ENCODE measurements at regions not wholly inside any gene's neighbourhood (a gene's known extent, or its start where the extent isn't known, plus 50 kb on each side); places are given as distances from the start of the nearest gene placed in this dataset.

GRCh38 chr22:49369726-49370626 lies 457.7 kb downstream of the BRD1 start:
- Histone ChIP-seq H3K4me3 (ENCODE audit: low read depth, low read length) (no peak overlapping the region), H3K27me3 (ENCODE audit: control insufficient read depth, insufficient read depth, low read length) (no peaks in the 10 kb centered on the region), H3K36me3 (ENCODE audit: control insufficient read depth, insufficient read depth, low read length) (no peaks in the 10 kb centered on the region)
- ChIA-PET POLR2A (interaction anchor here (0.6 kb wide), 1 partner anchor 485 kb away, joined by 4 read pairs; no protein-coding TSS in a partner anchor), CTCF (no interaction called here)
- no peak for DNase-seq (ENCODE audit: low read depth)
- TF ChIP-seq CTCF (IDR thresholded peaks at IDR 0.05; ENCODE audit: insufficient read depth, low read depth, low read length): no peak

DNA sequence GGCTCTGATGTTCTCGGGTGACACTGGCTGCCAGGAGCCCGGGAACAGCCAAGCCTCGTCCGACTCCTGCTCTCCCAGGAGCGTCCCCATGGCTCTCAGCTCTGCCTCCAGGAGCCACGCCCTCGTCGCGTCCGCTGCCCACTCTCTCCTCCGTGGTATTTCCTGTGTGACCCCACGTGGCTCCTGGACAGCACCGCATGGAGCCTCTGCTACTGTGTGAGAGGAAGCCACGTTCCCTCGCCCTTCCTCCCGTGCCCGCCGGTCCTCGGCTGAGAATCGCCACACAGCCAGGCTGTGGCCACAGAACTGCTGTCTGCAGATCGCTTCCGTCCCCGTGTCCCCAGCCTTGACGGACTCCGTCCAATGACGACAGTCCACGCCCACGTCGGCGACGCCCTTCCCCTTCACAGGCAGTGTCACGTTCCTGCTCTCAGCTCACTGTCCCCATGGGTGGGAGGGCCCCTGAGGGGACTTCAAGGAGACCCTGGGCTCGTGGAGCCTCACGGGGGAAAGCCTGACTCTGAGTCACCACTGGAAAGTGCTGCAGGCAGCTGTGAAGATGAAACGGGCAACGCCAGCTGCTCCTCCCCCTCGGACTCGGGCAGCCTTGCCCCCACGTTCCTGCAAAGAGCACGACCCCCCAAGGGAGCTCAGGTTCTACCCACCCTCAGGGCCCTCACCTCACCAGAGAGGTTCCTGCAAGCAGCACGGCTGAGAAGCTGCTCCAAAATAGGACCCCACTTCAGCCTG lies 458.5 kb downstream of the BRD1 start:
- Histone ChIP-seq H3K4me3 (ENCODE audit: low read depth, low read length) (no peak overlapping the region), H3K36me3 (ENCODE audit: control insufficient read depth, insufficient read depth, low read length) (no peaks in the 10 kb centered on the region), H3K27me3 (ENCODE audit: control insufficient read depth, insufficient read depth, low read length) (no peaks in the 10 kb centered on the region)
- DNase-seq (ENCODE audit: low read depth): no peak
- CTCF ChIA-PET: no interaction called here
- POLR2A ChIA-PET: interaction anchor here (0.6 kb wide), 1 partner anchor 486 kb away, joined by 4 read pairs; no protein-coding TSS in a partner anchor
- TF ChIP-seq CTCF (IDR thresholded peaks at IDR 0.05; ENCODE audit: insufficient read depth, low read depth, low read length): no peak

DNA sequence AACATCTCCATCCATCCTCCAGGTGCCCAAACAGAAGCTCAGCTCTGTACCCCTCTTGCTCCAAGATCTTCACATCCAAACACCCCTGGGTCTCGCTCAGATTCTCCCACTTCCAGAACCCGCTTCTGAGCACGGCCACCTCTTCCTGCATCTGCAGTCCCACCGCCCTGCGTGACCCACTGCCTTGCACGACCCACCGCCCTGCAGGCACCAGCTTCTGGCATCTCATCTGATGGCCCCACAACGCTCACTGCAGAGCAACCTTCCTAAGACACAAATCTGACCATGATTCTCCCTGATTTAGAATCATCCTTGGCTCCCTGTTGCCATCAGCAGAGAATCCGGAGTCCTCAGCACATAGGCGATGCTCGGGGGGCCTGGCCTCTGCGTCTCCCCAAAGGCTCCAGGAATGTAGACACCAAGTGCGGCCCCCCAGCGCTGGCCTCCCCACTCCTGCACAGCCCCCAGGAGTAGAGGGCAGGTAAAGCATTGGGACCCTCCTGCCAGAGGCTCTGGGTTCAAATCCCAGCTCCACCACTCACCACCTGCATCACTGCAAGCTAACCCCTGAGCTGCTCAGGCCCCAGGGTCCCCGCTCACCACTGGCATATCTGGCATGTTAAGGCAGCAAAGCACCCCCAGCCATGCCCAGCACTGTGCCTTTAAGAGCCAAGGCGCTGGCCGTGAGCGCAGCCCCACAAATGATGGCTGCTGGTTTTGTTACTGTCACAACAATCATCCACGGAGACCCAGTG lies 459.3 kb downstream of the BRD1 start:
- Histone ChIP-seq H3K27me3 (ENCODE audit: control insufficient read depth, insufficient read depth, low read length) (no peaks in the 10 kb centered on the region), H3K36me3 (ENCODE audit: control insufficient read depth, insufficient read depth, low read length) (no peaks in the 10 kb centered on the region), H3K4me3 (ENCODE audit: low read depth, low read length) (no peak overlapping the region)
- ChIA-PET CTCF (no interaction called here), POLR2A (no interaction called here)
- no peak for TF ChIP-seq CTCF (IDR thresholded peaks at IDR 0.05; ENCODE audit: insufficient read depth, low read depth, low read length)
- no peak for DNase-seq (ENCODE audit: low read depth)

DNA sequence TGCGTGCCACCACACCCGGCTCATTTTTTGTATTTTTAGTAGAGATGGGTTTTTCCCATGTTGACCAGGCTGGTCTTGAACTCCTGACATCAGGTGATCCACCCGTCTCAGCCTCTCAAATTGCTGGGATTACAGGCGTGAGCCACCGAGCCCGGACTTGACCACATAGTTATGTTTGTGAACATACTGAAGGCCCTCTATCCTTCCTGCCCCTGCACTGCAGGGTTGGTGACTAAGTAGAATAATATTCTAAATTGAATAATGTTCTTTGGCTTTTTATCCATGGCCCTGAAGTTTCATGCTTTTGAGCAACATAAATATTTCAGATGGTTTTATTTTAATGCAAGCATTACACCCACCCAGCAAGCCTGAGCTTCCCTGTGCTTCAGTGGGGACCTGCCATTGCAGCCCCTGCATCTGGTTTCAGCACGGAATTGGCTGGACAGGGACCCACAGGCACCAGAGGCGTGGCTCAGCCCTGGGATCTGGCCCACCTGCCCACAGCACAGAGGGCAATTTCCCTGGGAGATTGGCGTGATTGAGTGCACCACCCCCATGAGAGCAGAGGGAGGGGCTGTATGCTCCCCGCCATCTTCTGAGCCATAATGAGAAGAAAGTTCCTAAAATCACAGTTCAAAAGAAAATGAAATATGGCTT lies 460.5 kb downstream of the BRD1 start:
- DNase-seq (ENCODE audit: low read depth): no peak
- no peak for TF ChIP-seq CTCF (IDR thresholded peaks at IDR 0.05; ENCODE audit: insufficient read depth, low read depth, low read length)
- CTCF ChIA-PET: no interaction called here

More for the DNA sequence above, 460.5 kb downstream of the BRD1 start:
- no peak overlapping the region for H3K4me3 ChIP-seq (ENCODE audit: low read depth, low read length)
- H3K36me3 ChIP-seq (ENCODE audit: control insufficient read depth, insufficient read depth, low read length): no peaks in the 10 kb centered on the region
- H3K27me3 ChIP-seq (ENCODE audit: control insufficient read depth, insufficient read depth, low read length): no peaks in the 10 kb centered on the region
- POLR2A ChIA-PET: no interaction called here

Data from BJ (cell line).